ENCODE measurements at regions not wholly inside any gene's neighbourhood (a gene's known extent, or its start where the extent isn't known, plus 50 kb on each side); places are given as distances from the start of the nearest gene placed in this dataset.

DNA sequence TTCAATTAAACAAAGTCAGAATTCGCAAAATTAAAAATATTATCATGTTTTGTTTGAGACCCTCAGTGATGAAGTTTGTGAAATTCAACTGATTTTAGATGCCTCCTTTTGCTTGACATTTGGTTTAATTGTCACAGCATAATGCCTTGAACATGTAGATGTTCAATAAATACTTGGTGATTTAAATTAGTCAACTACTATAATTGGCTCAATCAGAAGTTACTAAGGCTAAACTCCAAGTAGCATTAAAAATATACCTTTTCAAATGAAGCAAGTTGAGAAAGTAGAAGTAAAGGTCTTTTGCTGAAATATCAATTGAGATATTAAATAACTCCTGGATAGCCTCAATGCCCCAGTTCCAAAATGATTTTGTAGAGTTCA is 145.8 kb upstream of the AKIRIN2 start:
- DNase-seq (ENCODE audit: low spot score): no peak

DNA sequence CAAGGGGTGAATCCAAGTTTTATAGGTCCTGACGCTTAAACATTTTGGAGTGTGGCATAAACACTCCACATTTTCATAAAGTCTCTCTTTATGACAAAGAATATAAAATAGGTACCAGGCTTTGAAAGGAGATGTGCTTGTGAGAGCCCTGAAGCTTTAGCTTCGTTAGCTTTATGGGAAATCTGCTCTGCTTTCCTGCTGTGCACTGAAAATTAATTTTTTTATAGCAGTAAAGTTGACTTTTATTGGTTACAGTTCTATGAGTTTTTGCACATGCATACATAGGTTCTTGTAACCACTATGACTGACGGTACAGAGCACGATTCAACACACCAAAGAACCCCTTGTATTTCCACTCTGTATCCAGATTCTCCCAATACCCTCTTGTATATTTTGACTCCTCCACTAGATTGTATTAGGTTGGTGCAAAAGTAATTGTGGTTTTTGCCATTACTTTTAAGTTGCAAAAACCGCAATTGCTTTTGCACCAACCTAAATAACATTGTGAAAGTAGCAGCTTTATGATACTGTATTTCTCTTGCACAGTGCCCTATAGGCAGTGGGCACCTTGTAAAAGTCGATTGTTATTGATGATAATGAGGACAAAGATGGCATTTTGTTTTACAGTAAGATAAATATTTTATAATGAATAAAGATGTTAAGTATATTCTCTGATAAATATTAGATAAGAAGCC is 145.2 kb upstream of the AKIRIN2 start:
- no peak for DNase-seq (ENCODE audit: low spot score)

DNA sequence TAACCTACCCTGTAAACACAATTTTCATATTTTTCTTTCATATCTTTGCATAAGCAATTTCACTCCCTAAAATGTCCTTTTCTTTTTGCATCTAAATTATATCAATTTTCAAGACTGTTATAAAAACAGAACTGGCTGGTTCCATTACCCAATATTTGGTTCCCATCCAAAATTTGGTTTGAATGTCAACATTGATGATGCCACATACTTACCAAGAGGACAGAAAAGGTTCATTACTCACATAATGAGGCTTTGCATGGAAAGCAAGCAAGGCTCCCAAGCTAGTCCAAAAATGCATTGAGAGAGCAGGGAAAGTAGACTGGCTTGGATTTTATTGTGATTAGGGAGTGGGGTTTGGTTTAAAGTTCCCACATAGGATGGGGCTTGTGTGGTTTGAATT is 144.4 kb upstream of the AKIRIN2 start:
- no peak for DNase-seq (ENCODE audit: low spot score)

DNA sequence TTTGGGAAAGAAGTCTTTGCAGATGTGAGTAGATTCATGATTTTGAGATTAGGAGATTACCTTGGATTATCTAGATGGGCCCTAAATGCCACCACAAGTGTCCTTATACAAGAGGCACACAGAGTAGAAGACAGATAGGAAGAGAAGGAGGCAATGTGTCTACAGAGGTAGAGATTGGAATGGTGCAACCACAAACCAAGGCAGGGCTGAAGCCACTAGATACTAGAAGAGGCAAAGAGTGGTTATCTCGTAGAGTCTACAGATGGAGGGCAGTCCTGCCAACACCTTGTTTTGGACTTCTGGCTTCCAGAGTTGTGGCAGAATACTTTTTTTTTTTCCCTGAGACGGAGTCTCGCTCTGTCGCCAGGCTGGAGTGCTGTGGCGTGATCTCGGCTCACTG is 138.3 kb upstream of the AKIRIN2 start:
- no peak for DNase-seq (ENCODE audit: low spot score)

DNA sequence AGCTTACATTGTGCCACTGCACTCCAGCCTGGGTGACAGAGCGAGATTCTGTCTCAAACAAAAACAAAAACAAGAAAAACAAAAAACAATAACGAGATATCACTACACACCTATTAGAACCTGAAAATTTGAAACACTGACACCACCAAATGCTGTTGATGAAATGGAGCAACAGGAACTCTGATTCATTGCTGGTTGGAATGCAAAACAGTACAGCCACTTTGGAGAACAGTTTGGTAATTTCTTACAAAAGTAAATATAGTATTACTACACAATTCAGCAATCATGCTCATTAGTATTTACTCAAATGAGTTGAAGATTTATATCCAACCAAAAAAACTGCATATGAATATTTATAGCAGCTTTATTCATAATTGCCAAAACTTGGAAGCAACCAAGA is 135.8 kb upstream of the AKIRIN2 start:
- no peak for DNase-seq (ENCODE audit: low spot score)

DNA sequence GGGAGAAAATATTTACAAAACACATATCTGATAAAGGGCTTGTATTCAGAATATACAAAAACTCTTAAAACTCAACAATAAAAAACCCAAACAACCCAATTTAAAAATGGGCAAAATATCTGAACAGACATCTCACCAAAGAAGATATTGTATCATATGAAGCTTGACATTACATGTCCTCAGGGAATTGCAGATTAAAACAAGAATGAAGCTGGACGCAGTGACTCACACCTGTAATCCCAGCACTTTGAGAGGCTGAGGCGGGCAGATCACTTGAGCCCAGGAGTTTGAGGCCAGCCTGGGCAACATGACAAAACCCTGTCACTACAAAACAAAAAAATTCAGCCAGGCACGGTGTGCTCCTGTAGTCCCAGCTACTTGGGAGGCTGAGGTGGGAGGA is 135.4 kb upstream of the AKIRIN2 start:
- DNase-seq (ENCODE audit: low spot score): no peak

DNA sequence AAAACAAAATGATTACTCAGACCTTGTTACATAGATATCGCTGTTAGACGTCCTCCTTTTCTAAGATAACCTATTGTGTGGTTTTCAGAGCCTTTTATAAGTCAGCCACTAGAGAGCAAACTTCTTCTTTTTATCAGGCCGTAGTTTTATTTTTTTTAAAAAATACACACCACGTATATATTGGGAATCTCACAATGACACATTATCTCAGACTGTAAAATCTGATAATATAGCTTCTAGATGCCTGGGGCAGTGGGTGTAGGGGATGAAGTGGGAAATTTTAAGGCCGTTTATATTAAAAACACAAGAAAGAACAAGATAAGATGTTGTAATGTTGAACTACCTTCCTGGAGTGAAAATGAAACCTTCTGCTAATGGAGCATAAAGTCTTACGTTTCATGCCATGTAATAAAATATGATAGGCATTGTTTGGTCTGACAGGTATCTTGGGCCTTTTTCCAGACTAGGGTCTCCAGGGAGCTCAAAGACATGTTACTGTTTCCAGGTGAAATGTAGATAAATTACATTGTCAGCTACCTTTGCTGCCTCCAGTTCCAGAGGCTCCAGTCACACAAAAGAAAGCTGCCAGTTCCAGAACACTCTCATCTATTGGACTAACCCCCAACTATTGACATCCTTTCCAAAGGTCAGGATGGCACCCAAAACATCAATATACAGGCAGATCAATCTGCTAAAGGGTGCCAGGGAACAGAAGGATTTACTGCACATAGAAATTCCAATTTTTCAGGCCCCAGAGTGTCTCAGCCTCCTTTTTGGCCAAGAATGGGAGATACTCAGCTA is 130.2 kb upstream of the AKIRIN2 start:
- DNase-seq (ENCODE audit: low spot score): peak; percentile 17

DNA sequence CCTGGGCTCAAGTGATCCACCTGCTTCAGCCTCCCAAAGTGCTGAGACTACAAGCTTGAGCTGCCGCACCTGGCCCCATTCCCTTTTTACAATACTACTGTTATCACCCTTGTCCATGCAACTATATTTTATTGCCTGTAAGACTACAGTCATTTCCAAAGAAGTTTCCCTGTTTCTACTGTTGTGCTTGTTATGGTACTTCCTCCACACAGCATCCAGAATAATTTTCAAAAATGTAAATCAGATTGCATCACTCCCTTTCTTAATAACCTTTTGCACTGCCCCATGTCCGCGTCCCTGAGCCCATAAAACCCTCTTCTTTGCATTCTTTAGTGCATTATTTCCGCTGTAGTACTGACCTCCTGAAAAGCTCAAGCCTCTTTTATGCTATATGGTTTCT is 128.9 kb upstream of the AKIRIN2 start:
- DNase-seq (ENCODE audit: low spot score): no peak

DNA sequence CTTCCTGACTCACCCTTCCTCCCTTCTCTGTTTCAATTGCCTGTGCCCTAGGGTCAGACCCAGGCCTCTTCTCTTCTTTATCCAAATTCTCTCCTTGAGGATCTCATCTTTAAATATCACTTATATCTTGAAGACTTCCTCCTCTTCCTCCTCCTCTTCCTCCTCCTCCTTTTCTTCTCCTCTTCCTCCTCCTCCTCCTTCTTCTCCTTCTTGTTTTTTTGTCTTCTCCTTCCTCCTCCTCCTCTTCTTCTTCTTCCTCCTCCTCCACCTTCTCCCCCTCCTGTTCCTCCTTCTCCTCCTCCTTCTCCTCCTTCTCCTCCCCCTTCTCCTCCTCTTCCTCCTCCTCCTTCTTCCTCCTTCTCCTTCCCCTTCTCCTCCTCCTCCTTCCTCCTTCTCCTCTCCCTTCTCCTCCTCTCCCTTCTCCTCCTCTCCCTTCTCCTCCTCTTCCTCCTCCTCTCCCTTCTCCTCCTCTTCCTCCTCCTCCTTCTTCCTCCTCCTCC is 127.6 kb upstream of the AKIRIN2 start:
- DNase-seq (ENCODE audit: low spot score): no peak

DNA sequence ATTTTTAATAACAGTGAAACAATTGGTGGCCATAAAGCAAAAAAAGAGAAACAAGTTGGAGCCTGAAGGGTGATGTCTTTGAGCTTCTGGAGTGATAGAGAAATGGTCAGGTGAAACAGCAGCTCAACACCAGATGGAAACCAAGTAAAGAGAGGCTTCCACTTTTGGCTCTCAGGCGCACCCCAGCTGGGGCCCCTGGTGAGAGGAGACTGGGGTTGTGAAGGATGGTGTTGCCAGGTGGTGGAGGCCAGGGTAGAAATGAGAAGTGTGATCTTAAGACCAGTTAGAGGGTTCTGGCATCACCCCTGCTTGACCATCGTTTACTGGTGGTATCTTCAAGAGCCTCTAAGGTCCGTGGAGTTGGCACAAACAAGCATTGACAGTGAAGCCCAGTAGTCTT is 126.0 kb upstream of the AKIRIN2 start:
- no peak for DNase-seq (ENCODE audit: low spot score)

DNA sequence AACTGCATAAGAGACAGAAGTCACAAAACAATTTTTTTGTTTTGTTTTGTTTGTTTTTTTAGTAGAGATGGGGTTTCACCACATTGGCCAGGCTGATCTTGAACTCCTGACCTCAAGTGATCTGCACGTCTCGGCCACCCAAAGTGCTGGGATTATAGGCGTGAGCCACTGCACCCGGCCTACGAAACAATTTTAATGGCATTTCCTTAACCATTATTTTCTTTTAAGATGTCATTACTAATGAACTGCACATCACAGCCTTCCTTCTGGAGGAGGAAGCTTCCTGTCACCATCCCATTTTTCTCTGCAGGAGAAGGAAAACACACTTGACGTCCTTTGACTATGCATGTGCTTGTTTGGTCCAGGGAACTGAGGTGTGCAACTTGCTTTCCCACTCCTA is 125.3 kb upstream of the AKIRIN2 start:
- no peak for DNase-seq (ENCODE audit: low spot score)

DNA sequence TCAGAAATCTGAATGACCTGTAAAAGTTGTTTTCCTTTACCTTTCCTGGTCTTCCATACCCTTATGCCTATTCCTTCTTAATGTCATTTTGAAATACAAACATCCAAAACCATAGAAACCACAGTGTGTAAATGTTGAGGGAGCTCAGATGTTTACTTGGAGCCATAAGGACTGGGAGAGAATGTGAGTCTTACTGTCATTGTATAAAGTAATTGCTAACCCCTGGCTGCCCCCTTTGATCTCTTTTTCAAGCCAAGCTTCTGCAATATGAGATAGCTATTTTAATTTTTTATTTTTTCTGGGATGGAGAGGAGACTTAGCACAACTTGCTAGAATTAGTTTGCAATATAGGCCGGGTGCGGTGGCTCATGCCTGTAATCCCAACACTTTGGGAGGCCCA is 124.4 kb upstream of the AKIRIN2 start:
- no peak for DNase-seq (ENCODE audit: low spot score)

DNA sequence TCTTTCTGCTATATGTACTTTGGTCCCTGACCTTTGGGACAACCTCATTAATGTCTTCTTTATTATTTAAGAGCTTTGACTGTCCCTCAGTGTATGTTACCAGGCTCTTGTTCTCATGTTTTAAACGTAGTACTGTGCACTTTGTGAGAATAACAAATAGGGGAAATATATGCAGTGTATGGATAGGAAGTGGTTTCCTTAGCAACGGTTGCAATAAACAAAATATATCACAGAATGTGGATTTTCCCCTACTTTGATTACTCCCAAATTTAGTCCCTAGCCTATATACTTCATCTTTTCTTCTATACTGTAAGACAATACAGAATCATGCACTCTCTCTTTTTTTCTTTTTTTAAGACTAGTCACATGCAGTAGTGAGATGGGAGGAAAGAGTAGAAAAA is 123.8 kb upstream of the AKIRIN2 start:
- no peak for DNase-seq (ENCODE audit: low spot score)

DNA sequence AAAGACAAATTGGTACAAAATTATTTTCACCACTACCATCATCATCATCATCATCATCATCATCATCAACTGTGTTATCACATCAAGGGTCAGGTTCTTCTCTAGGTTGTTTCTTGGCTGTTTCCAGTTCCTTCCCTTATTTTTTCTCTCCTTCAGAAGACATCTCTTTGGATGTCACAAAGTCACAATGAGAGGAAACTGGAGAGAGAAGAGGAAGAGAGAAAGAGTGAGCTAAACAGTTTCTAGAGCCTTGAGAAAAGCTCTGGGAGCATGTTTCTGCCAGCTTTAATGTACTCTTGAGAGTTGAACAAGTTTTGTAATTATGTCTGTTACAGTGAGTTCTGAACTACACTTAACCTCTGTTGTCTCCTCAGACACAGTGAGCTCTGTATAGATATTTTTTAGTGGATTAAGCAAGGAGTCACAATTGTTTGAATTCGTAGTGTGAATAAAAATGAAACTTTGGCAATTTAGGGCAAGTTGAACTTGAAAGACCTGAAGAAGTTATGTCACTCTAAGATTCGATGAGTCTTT is 123.0 kb upstream of the AKIRIN2 start:
- no peak for DNase-seq (ENCODE audit: low spot score)

DNA sequence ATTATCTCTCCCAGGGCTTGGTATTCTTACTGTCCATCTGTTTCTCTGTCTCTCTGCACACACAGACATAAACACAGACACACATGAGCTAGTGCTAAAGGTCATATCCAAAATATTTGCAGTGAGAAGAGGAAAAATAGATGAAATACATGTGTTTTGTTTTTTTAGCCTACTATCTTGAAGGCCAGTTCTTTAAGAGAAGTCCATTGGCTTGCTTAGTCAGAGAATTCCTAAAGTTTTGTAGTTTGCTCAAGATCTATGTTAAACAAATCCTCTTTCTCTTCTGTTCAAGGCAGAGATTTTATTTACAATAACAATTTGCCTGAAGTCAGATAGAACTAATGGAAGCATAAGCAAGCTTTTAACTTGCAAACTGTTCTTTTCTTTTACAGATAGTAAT is 120.0 kb upstream of the AKIRIN2 start:
- no peak for DNase-seq (ENCODE audit: low spot score)

DNA sequence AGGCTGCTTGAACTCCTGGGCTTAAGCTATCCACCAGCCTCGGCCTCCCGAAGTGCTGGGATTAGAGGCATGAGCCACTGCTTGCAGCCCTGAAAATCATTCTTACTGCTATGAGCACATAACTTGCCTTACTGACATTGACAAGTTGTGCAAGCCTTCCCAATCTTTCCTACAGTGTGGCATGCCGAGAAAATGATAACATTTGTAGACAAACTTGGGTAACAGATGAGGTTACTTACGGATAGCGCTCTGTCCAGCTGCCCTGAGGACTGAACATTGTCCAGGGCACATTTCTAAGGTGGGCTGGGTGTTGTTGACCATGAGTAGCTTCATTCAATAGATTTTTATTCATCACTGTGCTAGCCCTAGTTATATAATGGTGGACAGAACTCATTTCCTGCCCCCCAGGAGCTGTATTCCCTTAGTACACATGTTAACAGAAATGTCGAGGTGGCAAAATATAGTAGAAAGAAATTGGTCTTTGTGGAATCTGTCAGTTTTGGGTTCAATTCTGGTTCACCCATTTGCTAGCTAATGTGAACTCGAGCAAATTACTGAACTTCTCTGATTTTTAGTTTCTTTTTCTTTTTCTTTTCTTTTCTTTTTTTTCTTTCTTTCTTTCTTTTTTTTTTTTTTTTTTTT is 118.4 kb upstream of the AKIRIN2 start:
- DNase-seq (ENCODE audit: low spot score): no peak

DNA sequence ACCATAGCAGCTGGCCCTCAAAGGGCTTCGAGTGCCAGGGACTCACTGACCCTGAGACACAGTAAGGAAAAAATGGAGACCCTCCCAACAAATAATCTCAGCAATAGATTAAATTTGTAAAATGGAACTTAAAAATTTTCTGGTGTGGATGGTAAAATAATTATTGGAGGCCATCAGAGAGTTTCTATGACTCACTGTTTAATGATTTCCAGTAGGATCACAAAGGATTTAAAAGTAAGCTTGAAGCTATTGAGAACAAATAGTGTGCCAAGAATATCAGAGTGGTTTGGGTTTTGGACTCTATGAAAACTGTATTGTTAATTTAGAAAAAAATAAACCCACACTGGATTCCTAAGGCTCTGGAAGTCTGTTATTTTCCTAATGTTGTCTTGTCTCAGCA is 115.2 kb upstream of the AKIRIN2 start:
- peak; percentile 49 for DNase-seq (ENCODE audit: low spot score)

DNA sequence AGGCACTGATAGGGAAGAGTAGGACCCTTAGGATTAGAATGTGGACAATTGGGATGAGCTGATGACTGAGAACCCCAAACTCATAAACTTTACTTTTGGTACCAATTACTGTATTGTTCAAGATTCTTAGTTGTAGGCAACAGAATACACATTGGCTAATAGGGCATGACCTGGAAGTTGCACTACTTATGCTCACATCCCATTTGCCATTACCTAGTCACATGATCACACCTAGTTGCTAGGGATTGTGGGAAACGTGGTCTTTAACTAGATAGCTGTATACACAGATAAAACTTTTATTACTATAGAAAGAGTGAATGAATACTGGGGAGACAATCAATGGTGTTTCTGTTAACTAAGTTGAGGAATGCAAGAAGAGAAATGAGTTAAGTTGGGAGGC is 113.4 kb upstream of the AKIRIN2 start:
- DNase-seq (ENCODE audit: low spot score): no peak

DNA sequence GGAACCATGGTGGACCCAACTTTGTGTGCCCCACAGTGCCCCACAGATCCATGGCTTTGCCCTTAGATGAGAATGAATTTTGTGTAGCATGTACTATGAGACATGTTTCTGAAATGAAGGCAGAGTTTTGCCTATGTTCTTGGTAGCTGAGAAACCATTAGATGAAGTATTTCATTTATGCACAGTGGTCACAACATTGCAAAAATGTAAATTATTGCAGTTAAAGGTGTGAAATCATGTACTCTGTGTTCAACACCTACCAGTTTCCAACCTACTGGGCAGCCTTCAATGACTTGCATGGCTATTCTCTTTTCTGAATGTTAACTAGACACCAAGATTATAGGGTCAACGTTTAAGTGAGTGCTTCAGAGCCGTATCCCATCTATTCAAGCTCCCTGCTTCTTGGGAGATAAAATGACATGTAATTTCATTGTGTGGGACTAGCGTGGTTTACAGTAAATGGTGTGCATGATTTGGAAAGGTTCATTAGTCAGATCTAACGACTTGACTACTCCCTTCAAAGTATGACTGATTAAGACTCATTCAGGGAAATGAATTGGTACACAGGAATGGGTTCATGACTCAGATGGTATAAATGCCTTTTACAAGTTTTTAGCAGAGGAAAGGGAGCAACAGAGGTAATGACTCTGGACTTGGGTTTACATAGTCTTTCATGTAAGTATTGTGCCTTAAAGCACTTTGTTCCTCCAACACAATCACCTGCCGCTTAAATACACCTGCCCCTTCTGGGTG is 106.1 kb upstream of the AKIRIN2 start:
- peak; percentile 63 for DNase-seq (ENCODE audit: low spot score)

DNA sequence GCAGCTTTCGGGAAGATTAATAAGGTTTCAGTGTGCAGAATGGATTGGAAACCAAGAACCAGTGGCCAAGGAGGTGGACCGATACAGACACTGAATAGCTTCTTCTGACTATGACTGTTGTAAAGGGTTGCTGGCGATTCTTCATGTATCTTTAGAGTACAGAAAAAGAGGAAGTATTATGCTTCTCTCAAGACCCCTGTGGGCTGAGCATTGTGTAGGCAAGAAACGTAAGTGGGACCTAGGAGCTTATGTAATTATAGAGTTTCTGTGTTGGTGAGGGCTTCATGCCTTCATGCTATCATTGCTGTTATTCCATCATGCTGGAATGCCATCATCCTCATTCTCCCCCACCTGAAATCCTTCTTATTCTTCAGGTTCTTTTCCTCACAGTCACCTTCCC is 105.4 kb upstream of the AKIRIN2 start:
- no peak for DNase-seq (ENCODE audit: low spot score)

DNA sequence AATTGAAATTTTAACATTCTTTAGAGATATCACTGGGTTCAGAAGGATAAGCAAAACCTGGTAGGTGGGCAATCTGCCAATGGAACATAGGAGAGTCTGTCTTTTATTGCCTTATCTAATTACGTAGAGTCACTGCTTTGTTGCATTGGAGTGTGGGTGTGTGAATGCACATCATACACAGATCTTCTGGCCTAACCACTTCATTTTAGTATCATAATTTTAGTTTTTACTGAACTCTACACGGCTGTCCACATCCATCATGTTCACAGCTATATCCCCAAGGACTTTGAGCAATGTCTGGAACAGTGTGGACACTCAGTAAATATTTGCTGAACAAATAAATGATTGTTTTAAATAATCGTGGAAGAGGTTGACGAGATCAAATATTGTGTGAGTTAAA is 104.6 kb upstream of the AKIRIN2 start:
- DNase-seq (ENCODE audit: low spot score): no peak

DNA sequence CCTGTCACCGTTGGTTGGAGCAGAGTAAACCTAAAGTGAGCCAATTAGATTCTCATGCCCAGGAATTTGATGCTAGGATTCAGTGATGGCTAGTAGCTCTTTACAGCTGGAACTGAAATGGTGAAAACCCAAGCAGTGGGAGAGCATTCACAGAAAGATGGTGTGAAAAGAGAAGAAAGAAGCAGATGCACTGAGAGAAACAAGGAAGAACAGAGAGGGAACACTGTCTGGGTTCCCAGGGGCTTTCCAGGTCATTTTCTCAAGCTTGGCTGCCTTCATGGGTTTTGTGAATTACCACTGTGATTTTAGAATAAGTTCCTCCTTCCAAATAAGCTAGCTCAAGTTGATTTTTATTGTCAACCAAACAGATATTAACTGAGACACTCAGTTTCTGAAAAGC is 104.1 kb upstream of the AKIRIN2 start:
- no peak for DNase-seq (ENCODE audit: low spot score)

Measured in AG20443 (cell line).